GM11168 (cell line): ENCODE measurements at regions not wholly inside any gene's neighbourhood (a gene's known extent, or its start where the extent isn't known, plus 50 kb on each side); places are given as distances from the start of the nearest gene placed in this dataset.

Source experiments
- in situ Hi-C: fragments of 300-500 bp; cut with MboI; formaldehyde crosslinking; loops from one replicate; pipeline ENCODE4 v1.12.0; 2022; ENCODE audit warnings: low sequenced_read_pairs; ENCODE audit not compliant: unreplicated experiment

- in situ Hi-C loops = no loop called here
Measured at GRCh38 chr2:173753441-173753840, 211.7 kb downstream of the SP3 start.

GRCh38 chr2:173754165-173754564 lies 211.0 kb downstream of the SP3 start:
- in situ Hi-C loops = no loop called here

- in situ Hi-C loops = no loop called here
Measured at GRCh38 chr2:173754837-173755236, 210.3 kb downstream of the SP3 start.

- in situ Hi-C loops = no loop called here
Measured at GRCh38 chr2:173755798-173756197, 209.4 kb downstream of the SP3 start.

- in situ Hi-C loops = no loop called here
Measured at GRCh38 chr2:173759959-173760358, 205.2 kb downstream of the SP3 start.

GRCh38 chr2:173760553-173760952 lies 204.6 kb downstream of the SP3 start:
- in situ Hi-C loops = no loop called here

- in situ Hi-C loops = no loop called here
Measured at GRCh38 chr2:173761603-173762119, 203.5 kb downstream of the SP3 start.

- in situ Hi-C loops = no loop called here
Measured at GRCh38 chr2:173762221-173762620, 203.0 kb downstream of the SP3 start.

GRCh38 chr2:173762864-173763263 lies 202.3 kb downstream of the SP3 start:
- in situ Hi-C loops = no loop called here

- in situ Hi-C loops = no loop called here
Measured at GRCh38 chr2:173763641-173764040, 201.5 kb downstream of the SP3 start.

- in situ Hi-C loops = no loop called here
Measured at GRCh38 chr2:173764094-173764493, 201.1 kb downstream of the SP3 start.

GRCh38 chr2:173766537-173767289 lies 198.5 kb downstream of the SP3 start:
- in situ Hi-C loops = no loop called here

- in situ Hi-C loops = no loop called here
Measured at GRCh38 chr2:173770947-173771678, 194.1 kb downstream of the SP3 start.

GRCh38 chr2:173772205-173772604 lies 193.0 kb downstream of the SP3 start:
- in situ Hi-C loops = no loop called here

GRCh38 chr2:173773076-173773475 lies 192.1 kb downstream of the SP3 start:
- in situ Hi-C loops = no loop called here

- in situ Hi-C loops = no loop called here
Measured at GRCh38 chr2:173775440-173775839, 189.7 kb downstream of the SP3 start.

- in situ Hi-C loops = no loop called here
Measured at GRCh38 chr2:173782681-173783080, 182.5 kb downstream of the SP3 start.

- in situ Hi-C loops = no loop called here
Measured at GRCh38 chr2:173783382-173783781, 181.8 kb downstream of the SP3 start.

- in situ Hi-C loops = no loop called here
Measured at GRCh38 chr2:173785813-173786212, 179.4 kb downstream of the SP3 start.

GRCh38 chr2:173791502-173791901 lies 173.7 kb downstream of the SP3 start:
- in situ Hi-C loops = no loop called here

- in situ Hi-C loops = no loop called here
Measured at GRCh38 chr2:173792166-173792565, 173.0 kb downstream of the SP3 start.

- in situ Hi-C loops = no loop called here
Measured at GRCh38 chr2:173792741-173793140, 172.4 kb downstream of the SP3 start.
